ENCODE measurements at regions not wholly inside any gene's neighbourhood (a gene's known extent, or its start where the extent isn't known, plus 50 kb on each side); places are given as distances from the start of the nearest gene placed in this dataset.

- DNase-seq (ENCODE audit: low spot score) = no peak
- Histone ChIP-seq H3K27ac (ENCODE audit: low read depth, low read length, poor library complexity, severe bottlenecking) (no peak overlapping the region), H3K36me3 (ENCODE audit: insufficient read depth, low read length, poor library complexity, severe bottlenecking) (no peaks in the 10 kb centered on the region), H3K27me3 (replicated peaks; ENCODE audit: insufficient read depth, low read depth, low read length, poor library complexity) (no peaks in the 10 kb centered on the region), H3K4me1 (ENCODE audit: insufficient read depth, low read length, poor library complexity, severe bottlenecking) (no peaks in the 10 kb centered on the region), H3K9me3 (ENCODE audit: low read depth, low read length, poor library complexity, severe bottlenecking) (no peaks in the 10 kb centered on the region), H3K4me3 (ENCODE audit: low read depth, low read length, poor library complexity, severe bottlenecking) (no peak overlapping the region)
- no TSS peak for BruUV-seq (replicated peaks)
- TF ChIP-seq CTCF (conservative IDR thresholded peaks at IDR 0.05; ENCODE audit: low read depth, low read length) (no peak), EZH2 (IDR thresholded peaks at IDR 0.05; ENCODE audit: borderline replicate concordance, low read depth, low read length, poor library complexity, severe bottlenecking) (no peak)
- POLR2A ChIA-PET (ENCODE audit: low non-redundant PET) = interaction anchor here (0.6 kb wide), 1 partner anchor 112 kb away, joined by 5 read pairs; no protein-coding TSS in a partner anchor
- intact Hi-C loops (cut with micrococcal nuclease; ENCODE audit: unreplicated experiment) = no loop called here
- CTCF ChIA-PET = no interaction called here
These were observed 174.7 kb upstream of the NFIB start for GRCh38 chr9:14488421-14489190.

GRCh38 chr9:14487547-14488185 is 173.7 kb upstream of the NFIB start:
- no peaks in the 10 kb centered on the region for H3K4me1 ChIP-seq (ENCODE audit: insufficient read depth, low read length, poor library complexity, severe bottlenecking)
- H3K27me3 ChIP-seq (replicated peaks; ENCODE audit: insufficient read depth, low read depth, low read length, poor library complexity) = no peaks in the 10 kb centered on the region
- intact Hi-C loops (cut with micrococcal nuclease; ENCODE audit: unreplicated experiment) = no loop called here
- TF ChIP-seq CTCF (conservative IDR thresholded peaks at IDR 0.05; ENCODE audit: low read depth, low read length) (no peak), EZH2 (IDR thresholded peaks at IDR 0.05; ENCODE audit: borderline replicate concordance, low read depth, low read length, poor library complexity, severe bottlenecking) (no peak)
- no peaks in the 10 kb centered on the region for H3K36me3 ChIP-seq (ENCODE audit: insufficient read depth, low read length, poor library complexity, severe bottlenecking)
- no TSS peak for BruUV-seq (replicated peaks)
- no peak for DNase-seq (ENCODE audit: low spot score)
- H3K9me3 ChIP-seq (ENCODE audit: low read depth, low read length, poor library complexity, severe bottlenecking) = no peaks in the 10 kb centered on the region
- no peak overlapping the region for H3K4me3 ChIP-seq (ENCODE audit: low read depth, low read length, poor library complexity, severe bottlenecking)
- ChIA-PET CTCF (no interaction called here), POLR2A (ENCODE audit: low non-redundant PET) (no interaction called here)
- no peak overlapping the region for H3K27ac ChIP-seq (ENCODE audit: low read depth, low read length, poor library complexity, severe bottlenecking)

- H3K9me3 ChIP-seq (ENCODE audit: low read depth, low read length, poor library complexity, severe bottlenecking) = no peaks in the 10 kb centered on the region
- TF ChIP-seq EZH2 (IDR thresholded peaks at IDR 0.05; ENCODE audit: borderline replicate concordance, low read depth, low read length, poor library complexity, severe bottlenecking) = no peak
- BruUV-seq (replicated peaks) = no TSS peak
- no peaks in the 10 kb centered on the region for H3K27me3 ChIP-seq (replicated peaks; ENCODE audit: insufficient read depth, low read depth, low read length, poor library complexity)
- intact Hi-C loops (cut with micrococcal nuclease; ENCODE audit: unreplicated experiment) = no loop called here
- no peak overlapping the region for H3K4me3 ChIP-seq (ENCODE audit: low read depth, low read length, poor library complexity, severe bottlenecking)
- ChIA-PET CTCF (no interaction called here), POLR2A (ENCODE audit: low non-redundant PET) (no interaction called here)
- no peak overlapping the region for H3K27ac ChIP-seq (ENCODE audit: low read depth, low read length, poor library complexity, severe bottlenecking)
- H3K36me3 ChIP-seq (ENCODE audit: insufficient read depth, low read length, poor library complexity, severe bottlenecking) = no peaks in the 10 kb centered on the region
- peaks cover 6% of the 10 kb centered on the region for H3K4me1 ChIP-seq (ENCODE audit: insufficient read depth, low read length, poor library complexity, severe bottlenecking)
- no peak for DNase-seq (ENCODE audit: low spot score)
These were observed 171.4 kb upstream of the NFIB start for GRCh38 chr9:14485366-14485765.
